ENCODE measurements at regions not wholly inside any gene's neighbourhood (a gene's known extent, or its start where the extent isn't known, plus 50 kb on each side); places are given as distances from the start of the nearest gene placed in this dataset.
A peak's percentile ranks its signal among the peaks of the same experiment; 100 is the strongest.

- no peaks in the 10 kb centered on the region for H3K36me3 Mint-ChIP-seq (ENCODE audit: insufficient read depth, unreplicated experiment)
- BruUV-seq (replicated peaks): no TSS peak
- no peak overlapping the region for H3K27ac Mint-ChIP-seq (ENCODE audit: unreplicated experiment)
- POLR2A ChIA-PET: no interaction called here
- Histone ChIP-seq H3K36me3 (ENCODE audit: control insufficient read depth, insufficient read depth, low read length) (no peaks in the 10 kb centered on the region), H3K27me3 (replicated peaks; ENCODE audit: control insufficient read depth, insufficient read depth, low read length) (no peaks in the 10 kb centered on the region), H3K4me3 (ENCODE audit: low read depth, low read length) (no peak overlapping the region), H3K4me1 (peaks cover 8% of the 10 kb centered on the region), H3K9me3 (no peaks in the 10 kb centered on the region)
- CTCF ChIA-PET: no interaction called here
- peaks cover 6% of the 10 kb centered on the region for H3K4me1 Mint-ChIP-seq (ENCODE audit: low read depth, unreplicated experiment)
- no peak for DNase-seq
- no peak for TF ChIP-seq CTCF (IDR thresholded peaks at IDR 0.05; ENCODE audit: insufficient read depth in 1 of 2, low read depth in 1 of 2, low read length in 1 of 2, severe bottlenecking in 1 of 2, unreplicated experiment in 1 of 2)
- H3K9me3 Mint-ChIP-seq (ENCODE audit: unreplicated experiment): no peaks in the 10 kb centered on the region
- intact Hi-C loops (cut with micrococcal nuclease; ENCODE audit: unreplicated experiment): no loop called here
- no peak overlapping the region for H3K4me3 Mint-ChIP-seq (ENCODE audit: unreplicated experiment)
- no peaks in the 10 kb centered on the region for H3K27me3 Mint-ChIP-seq (ENCODE audit: insufficient read depth, unreplicated experiment)
Measured at GRCh38 chr6:14209000-14209399, 91.4 kb downstream of the CD83 start.

GRCh38 chr6:14210077-14210476 is 92.5 kb downstream of the CD83 start:
- no peaks in the 10 kb centered on the region for H3K36me3 ChIP-seq (ENCODE audit: control insufficient read depth, insufficient read depth, low read length)
- no peaks in the 10 kb centered on the region for H3K9me3 Mint-ChIP-seq (ENCODE audit: unreplicated experiment)
- BruUV-seq (replicated peaks): no TSS peak
- H3K4me1 Mint-ChIP-seq (ENCODE audit: low read depth, unreplicated experiment): peaks cover 6% of the 10 kb centered on the region
- peak overlapping the region; percentile 70 for H3K4me3 Mint-ChIP-seq (ENCODE audit: unreplicated experiment)
- H3K9me3 ChIP-seq: no peaks in the 10 kb centered on the region
- H3K27me3 ChIP-seq (replicated peaks; ENCODE audit: control insufficient read depth, insufficient read depth, low read length): no peaks in the 10 kb centered on the region
- ChIA-PET CTCF (interaction anchor here (1.0 kb wide), 1 partner anchor 81 kb away, joined by 6 read pairs; no protein-coding TSS in a partner anchor), POLR2A (no interaction called here)
- TF ChIP-seq CTCF (IDR thresholded peaks at IDR 0.05; ENCODE audit: insufficient read depth in 1 of 2, low read depth in 1 of 2, low read length in 1 of 2, severe bottlenecking in 1 of 2, unreplicated experiment in 1 of 2): no peak
- H3K36me3 Mint-ChIP-seq (ENCODE audit: insufficient read depth, unreplicated experiment): no peaks in the 10 kb centered on the region
- H3K4me3 ChIP-seq (ENCODE audit: low read depth, low read length): no peak overlapping the region; the same call in 1 of the 2 replicates
- no peaks in the 10 kb centered on the region for H3K27me3 Mint-ChIP-seq (ENCODE audit: insufficient read depth, unreplicated experiment)
- no peak overlapping the region for H3K27ac Mint-ChIP-seq (ENCODE audit: unreplicated experiment)
- H3K4me1 ChIP-seq: peaks cover 8% of the 10 kb centered on the region
- no peak for DNase-seq
- intact Hi-C loops (cut with micrococcal nuclease; ENCODE audit: unreplicated experiment): loop anchor here (10.0 kb wide), 3 partner anchors 85 to 295 kb away; no protein-coding TSS in a partner anchor

- TF ChIP-seq CTCF (IDR thresholded peaks at IDR 0.05; ENCODE audit: insufficient read depth in 1 of 2, low read depth in 1 of 2, low read length in 1 of 2, severe bottlenecking in 1 of 2, unreplicated experiment in 1 of 2): peak; percentile 15 to 59
- H3K4me3 Mint-ChIP-seq (ENCODE audit: unreplicated experiment): peak overlapping the region; percentile 70
Measured at GRCh38 chr6:14210663-14211561, 93.3 kb downstream of the CD83 start.

More at GRCh38 chr6:14210663-14211561, 93.3 kb downstream of the CD83 start:
- Histone ChIP-seq H3K4me3 (ENCODE audit: low read depth, low read length) (peak overlapping the region; percentile 83), H3K9me3 (no peaks in the 10 kb centered on the region), H3K36me3 (ENCODE audit: control insufficient read depth, insufficient read depth, low read length) (no peaks in the 10 kb centered on the region), H3K4me1 (peaks cover 8% of the 10 kb centered on the region), H3K27me3 (replicated peaks; ENCODE audit: control insufficient read depth, insufficient read depth, low read length) (no peaks in the 10 kb centered on the region)
- ChIA-PET POLR2A (no interaction called here), CTCF (interaction anchor here (1.0 to 1.6 kb wide), 2 partner anchors 81 to 106 kb away, joined by 6 read pairs; no protein-coding TSS in a partner anchor)
- BruUV-seq (replicated peaks): no TSS peak
- Mint-ChIP-seq H3K36me3 (ENCODE audit: insufficient read depth, unreplicated experiment) (no peaks in the 10 kb centered on the region), H3K27me3 (ENCODE audit: insufficient read depth, unreplicated experiment) (no peaks in the 10 kb centered on the region), H3K4me1 (ENCODE audit: low read depth, unreplicated experiment) (peaks cover 6% of the 10 kb centered on the region), H3K27ac (ENCODE audit: unreplicated experiment) (no peak overlapping the region), H3K9me3 (ENCODE audit: unreplicated experiment) (no peaks in the 10 kb centered on the region)
- intact Hi-C loops (cut with micrococcal nuclease; ENCODE audit: unreplicated experiment): loop anchor here (10.0 kb wide), 3 partner anchors 86 to 294 kb away; no protein-coding TSS in a partner anchor
- DNase-seq: peak; percentile 89 to 96

All from Caco-2 (cell line).